NB4 (cell line): ENCODE measurements at regions not wholly inside any gene's neighbourhood (a gene's known extent, or its start where the extent isn't known, plus 50 kb on each side); places are given as distances from the start of the nearest gene placed in this dataset.

Experiments used
- DNase-seq: peaks from one replicate; pipeline ENCODE4 v3.0.0; 2010; ENCODE audit warnings: low read depth
- H3K4me3 ChIP-seq: one replicate; pipeline ENCODE4 v1.5.1; 2011; ENCODE audit warnings: mild to moderate bottlenecking, low read depth, low read length, moderate library complexity
- MAX ChIP-seq: IDR thresholded peaks from 2 replicates; pipeline ENCODE4 v1.6.1; 2011; ENCODE audit warnings: low read depth, low read length
- MYC ChIP-seq: IDR thresholded peaks from 2 replicates; pipeline ENCODE4 v1.6.1; 2011; ENCODE audit warnings: low read depth, low read length
- POLR2A ChIP-seq: IDR thresholded peaks from 2 replicates; pipeline ENCODE4 v1.6.1; 2011; ENCODE audit warnings: mild to moderate bottlenecking; ENCODE audit not compliant: insufficient read length; ENCODE audit errors: extremely low read depth
- TF ChIP-seq, protein P1 (sequence below): IDR thresholded peaks from one replicate; pipeline ENCODE4 v1.5.1; 2012; ENCODE audit warnings: low read depth, low read length

DNA sequence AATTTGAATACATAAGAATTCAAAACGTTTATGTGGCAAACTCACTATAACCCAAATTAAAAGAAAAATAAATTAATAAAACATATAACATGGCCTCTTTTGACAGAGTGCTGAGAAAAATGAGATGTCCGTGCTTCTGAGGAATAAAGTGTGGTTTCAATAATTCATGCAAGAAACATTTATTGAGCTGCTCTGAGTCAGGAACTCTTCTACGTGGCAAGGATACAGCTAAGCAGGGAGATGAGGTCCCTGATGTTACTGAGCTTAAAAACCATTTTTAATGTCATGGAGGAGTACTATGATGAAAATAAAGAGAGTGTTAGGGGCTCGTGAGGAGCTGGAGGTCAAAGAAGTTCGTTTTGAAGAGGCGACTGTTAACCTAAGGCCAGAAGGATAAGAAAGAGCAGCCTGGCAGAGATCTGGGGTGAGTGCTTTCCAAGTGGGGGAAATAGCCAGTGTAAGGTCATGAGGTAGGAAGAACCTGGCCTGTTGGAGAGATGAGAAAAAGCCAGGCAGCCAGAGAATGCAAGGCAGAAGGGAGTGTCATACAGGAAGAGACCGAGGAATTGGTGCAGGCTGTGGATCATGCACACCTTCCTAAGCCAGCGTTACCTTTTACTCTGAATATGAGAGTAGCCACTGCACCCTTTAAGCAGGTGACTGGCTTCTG, 182.2 kb upstream of the DUSP10 start:
- H3K4me3 ChIP-seq, result no peak overlapping the region
- TF ChIP-seq, protein P1, sequence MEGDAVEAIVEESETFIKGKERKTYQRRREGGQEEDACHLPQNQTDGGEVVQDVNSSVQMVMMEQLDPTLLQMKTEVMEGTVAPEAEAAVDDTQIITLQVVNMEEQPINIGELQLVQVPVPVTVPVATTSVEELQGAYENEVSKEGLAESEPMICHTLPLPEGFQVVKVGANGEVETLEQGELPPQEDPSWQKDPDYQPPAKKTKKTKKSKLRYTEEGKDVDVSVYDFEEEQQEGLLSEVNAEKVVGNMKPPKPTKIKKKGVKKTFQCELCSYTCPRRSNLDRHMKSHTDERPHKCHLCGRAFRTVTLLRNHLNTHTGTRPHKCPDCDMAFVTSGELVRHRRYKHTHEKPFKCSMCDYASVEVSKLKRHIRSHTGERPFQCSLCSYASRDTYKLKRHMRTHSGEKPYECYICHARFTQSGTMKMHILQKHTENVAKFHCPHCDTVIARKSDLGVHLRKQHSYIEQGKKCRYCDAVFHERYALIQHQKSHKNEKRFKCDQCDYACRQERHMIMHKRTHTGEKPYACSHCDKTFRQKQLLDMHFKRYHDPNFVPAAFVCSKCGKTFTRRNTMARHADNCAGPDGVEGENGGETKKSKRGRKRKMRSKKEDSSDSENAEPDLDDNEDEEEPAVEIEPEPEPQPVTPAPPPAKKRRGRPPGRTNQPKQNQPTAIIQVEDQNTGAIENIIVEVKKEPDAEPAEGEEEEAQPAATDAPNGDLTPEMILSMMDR, result no peak
- TF ChIP-seq MYC, result no peak
- TF ChIP-seq POLR2A, result no peak
- no peak for TF ChIP-seq MAX
- no peak for DNase-seq

DNA sequence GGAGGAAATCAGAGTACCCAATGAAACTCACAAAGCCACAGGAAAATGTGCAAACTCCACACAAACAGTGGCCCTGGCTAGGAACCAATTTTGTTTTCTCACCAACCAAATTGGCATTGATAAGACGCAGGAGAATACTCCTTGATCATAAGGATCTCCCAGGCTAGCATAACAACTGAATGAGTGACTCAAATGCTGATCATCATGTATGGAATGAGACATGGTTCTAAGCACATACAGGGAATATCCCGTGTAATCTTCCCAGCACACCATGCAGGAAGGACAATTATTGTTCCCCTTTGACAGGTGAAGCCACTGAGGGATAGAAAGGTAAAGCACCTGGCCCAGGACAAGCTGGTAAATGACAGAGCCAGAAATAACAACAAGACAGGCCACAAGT, 180.0 kb upstream of the DUSP10 start:
- no peak overlapping the region for H3K4me3 ChIP-seq
- DNase-seq, result no peak
- no peak for TF ChIP-seq MYC
- TF ChIP-seq MAX, result no peak
- TF ChIP-seq, protein P1, result no peak
- TF ChIP-seq POLR2A, result no peak

DNA sequence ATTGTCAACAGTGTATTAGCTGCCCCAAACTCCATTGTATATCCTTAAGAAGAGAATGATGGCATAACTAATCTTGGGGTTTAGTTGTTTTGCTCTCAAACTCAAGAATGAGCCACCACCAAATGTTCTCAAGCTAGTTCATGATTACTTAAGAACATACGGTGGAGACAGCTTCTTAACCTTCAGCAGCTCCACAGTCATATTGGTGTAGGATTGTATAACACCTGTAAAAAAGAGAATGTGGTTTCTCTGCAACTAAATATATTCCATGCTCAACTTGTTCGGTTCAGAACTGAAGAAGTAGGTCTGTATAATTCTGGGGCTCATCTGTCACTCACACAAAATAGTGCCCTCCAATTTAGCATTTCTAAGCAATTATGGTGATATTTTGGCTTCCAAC, 177.9 kb upstream of the DUSP10 start:
- TF ChIP-seq POLR2A, result no peak
- TF ChIP-seq MAX, result no peak
- TF ChIP-seq, protein P1, result no peak
- no peak for TF ChIP-seq MYC
- no peak overlapping the region for H3K4me3 ChIP-seq
- DNase-seq, result no peak

DNA sequence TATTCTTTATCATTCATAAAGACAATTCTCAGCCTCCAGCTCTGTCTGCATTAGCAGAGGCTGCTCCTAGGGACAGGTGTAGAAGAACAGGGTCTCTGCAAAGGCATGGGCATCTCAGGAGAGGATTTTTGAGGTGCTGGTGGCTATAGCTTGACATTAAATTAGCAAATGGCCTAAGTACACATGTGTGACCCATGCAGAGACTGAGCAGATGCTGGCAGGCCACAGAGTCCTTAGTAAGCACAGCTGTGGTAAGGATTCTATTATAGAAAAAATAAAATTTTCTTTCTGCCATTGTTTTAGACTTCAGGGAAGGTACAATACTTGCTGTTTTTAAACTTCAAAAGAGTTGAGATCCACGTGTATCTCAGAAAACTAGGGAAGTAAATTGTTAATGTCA, 177.5 kb upstream of the DUSP10 start:
- H3K4me3 ChIP-seq, result no peak overlapping the region
- DNase-seq, result no peak
- no peak for TF ChIP-seq MAX
- no peak for TF ChIP-seq POLR2A
- TF ChIP-seq, protein P1, result no peak
- no peak for TF ChIP-seq MYC

GRCh38 chr1:221916176-221916575, 174.3 kb upstream of the DUSP10 start:
- no peak for TF ChIP-seq MAX
- no peak for TF ChIP-seq MYC
- no peak for DNase-seq
- H3K4me3 ChIP-seq, result no peak overlapping the region

DNA sequence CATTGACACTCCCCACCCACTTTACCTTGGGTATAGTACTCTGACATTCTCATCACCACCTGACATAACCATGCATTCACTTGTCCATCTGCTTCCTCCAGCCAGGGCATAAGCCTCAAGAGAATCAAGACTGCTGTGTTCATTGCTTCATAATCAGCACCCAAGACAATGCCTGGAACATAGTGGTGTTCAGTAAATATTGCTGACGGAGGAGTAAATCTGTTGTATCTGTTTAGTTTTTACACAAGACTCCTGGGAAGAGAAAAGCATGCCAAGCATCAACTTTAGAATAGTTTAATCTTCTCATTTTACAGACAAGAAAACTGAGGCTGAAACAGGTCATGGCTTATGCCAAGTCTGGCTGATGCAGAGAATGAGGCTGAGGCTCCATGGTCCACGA, 173.9 kb upstream of the DUSP10 start:
- TF ChIP-seq MYC, result no peak
- no peak for TF ChIP-seq MAX
- TF ChIP-seq POLR2A, result no peak
- TF ChIP-seq, protein P1, result no peak
- no peak overlapping the region for H3K4me3 ChIP-seq
- DNase-seq, result no peak
